HepG2 (cell line): ENCODE measurements at regions not wholly inside any gene's neighbourhood (a gene's known extent, or its start where the extent isn't known, plus 50 kb on each side); places are given as distances from the start of the nearest gene placed in this dataset.

Experiments used
- ATAC-seq: fragments of 200-7000 bp; cut with Tn5 transposase; 3 replicates; pipeline ENCODE4 v1.9.1; 2020; ENCODE audit warnings: mild to moderate bottlenecking, moderate library complexity
- BruUV-seq: library from RNA; stranded (reverse); fragments of 400-500 nt; replicated peaks from 2 replicates; lab custom pipeline; 2021; lab: Mats Ljungman, UMichigan
- CTCF ChIA-PET: fragments of 300-600 bp; formaldehyde crosslinking; extraction: SDS; loops from one replicate; lab custom pipeline; 2021; ENCODE audit warnings: low total read pairs, inconsistent platforms, low intra/inter-chr PET ratio; lab: Yijun Ruan, JAX
- POLR2A ChIA-PET: fragments of 350-600 bp; sonication (Branson Sonifier 250); formaldehyde crosslinking; loops from one replicate; lab custom pipeline; 2020; ENCODE audit warnings: antibody characterized with exemption, inconsistent platforms; lab: Yijun Ruan, JAX
- DNase-seq: peaks from one replicate; pipeline ENCODE4 v3.0.0-alpha.2; 2015; ENCODE audit warnings: low spot score
- FAIRE-seq: peaks from 3 replicates; lab custom pipeline; 2011; peaks lifted over from hg19 to GRCh38; lab: Jason Lieb, UNC
- H2AFZ ChIP-seq: one replicate; pipeline ENCODE4 v1.6.1; 2011; ENCODE audit warnings: low read length, inconsistent platforms
- H3K27ac ChIP-seq: fragments of 300-600 bp; 3 replicates; pipeline ENCODE4 v1.8.0; 2011; ENCODE audit warnings: mixed run types, mild to moderate bottlenecking, mixed read lengths, low read length, inconsistent platforms; ENCODE audit not compliant: insufficient read depth; ENCODE audit errors: extremely low read length
- H3K27me3 ChIP-seq, 2 experiments: fragments of 200-600 bp in 1 of 2; 2 replicates in 1 of 2; 3 replicates in 1 of 2; pipeline versions ENCODE4 v1.6.0 to v1.8.0; 2011; ENCODE audit warnings: low read length in 2 of 2, mild to moderate bottlenecking in 2 of 2, moderate library complexity in 2 of 2, inconsistent platforms in 1 of 2; ENCODE audit not compliant: insufficient read depth in 2 of 2, control insufficient read depth in 1 of 2
- H3K36me3 ChIP-seq, 2 experiments: fragments of 200-600 bp in 1 of 2; replicated peaks in 1 of 2; 2 replicates in 1 of 2; 3 replicates in 1 of 2; pipeline versions ENCODE4 v1.5.1 to v1.8.0; 2011; ENCODE audit warnings: low read length in 2 of 2, inconsistent platforms in 1 of 2; ENCODE audit not compliant: insufficient read depth in 2 of 2, control insufficient read depth in 1 of 2
- H3K4me1 ChIP-seq: 2 replicates; pipeline ENCODE4 v1.5.1; 2012; ENCODE audit warnings: low read length, inconsistent platforms; ENCODE audit not compliant: insufficient read depth
- H3K4me2 ChIP-seq: 2 replicates; pipeline ENCODE4 v1.6.0; 2011; ENCODE audit warnings: low read depth, low read length, inconsistent platforms
- H3K4me3 ChIP-seq, 3 experiments: fragments of 200-600 bp in 1 of 3; sonication (generic), shearing (Covaris generic) in 1 of 3; replicated peaks in 1 of 3; 2 replicates each; pipeline ENCODE4 v1.5.1; 2011 to 2016; ENCODE audit warnings: low read length in 3 of 3, inconsistent platforms in 2 of 3, low read depth in 2 of 3, mild to moderate bottlenecking in 2 of 3, control low read depth in 1 of 3, mixed read lengths in 1 of 3; ENCODE audit not compliant: insufficient read depth in 1 of 3
- H3K79me2 ChIP-seq: one replicate; pipeline ENCODE4 v1.6.1; 2011; ENCODE audit warnings: low read length, inconsistent platforms; ENCODE audit not compliant: insufficient read depth
- H3K9ac ChIP-seq: 2 replicates; pipeline ENCODE4 v1.6.0; 2011; ENCODE audit warnings: mild to moderate bottlenecking, low read depth, low read length, inconsistent platforms; ENCODE audit not compliant: insufficient read depth
- H3K9me3 ChIP-seq: 2 replicates; pipeline ENCODE4 v1.5.1; 2012; ENCODE audit warnings: mild to moderate bottlenecking, low read length
- H4K20me1 ChIP-seq: 2 replicates; pipeline ENCODE4 v1.6.0; 2011; ENCODE audit warnings: inconsistent platforms, mild to moderate bottlenecking, low read length, moderate library complexity; ENCODE audit not compliant: insufficient read depth
- AKAP8 ChIP-seq: sonication (generic); formaldehyde crosslinking; IDR thresholded peaks from 2 replicates; pipeline ENCODE4 v1.5.1; 2020; ENCODE audit warnings: mild to moderate bottlenecking, missing genetic modification reagents
- MEIS1 ChIP-seq: sonication (generic); formaldehyde crosslinking; IDR thresholded peaks from 2 replicates; pipeline ENCODE4 v1.9.0; 2021; ENCODE audit warnings: mild to moderate bottlenecking, missing genetic modification reagents, moderate library complexity, borderline replicate concordance
- ZNF773 ChIP-seq: sonication (generic); formaldehyde crosslinking; IDR thresholded peaks from 2 replicates; pipeline ENCODE4 v1.4.0; 2020; ENCODE audit warnings: missing genetic modification reagents, borderline replicate concordance
- WGBS: methylation state at CpG from one replicate; pipeline ENCODE4 v1.1.6; 2017; ENCODE audit warnings: low lambda C conversion rate; 5-methylcytosine and 5-hydroxymethylcytosine counted together
- in situ Hi-C: cut with HindIII; loops from 2 replicates; pipeline ENCODE4 v1.10.0; 2017; ENCODE audit warnings: low pct_unique_long_range_greater_than_20kb; ENCODE audit not compliant: extremely low pct_ligation_motif_present
- intact Hi-C: fragments of 100-400 bp; cut with micrococcal nuclease; formaldehyde crosslinking; loops from one replicate; pipeline ENCODE4 v1.10.0; 2022; ENCODE audit not compliant: unreplicated experiment
- TF ChIP-seq, protein P1 (sequence below): sonication (generic); formaldehyde crosslinking; IDR thresholded peaks from 2 replicates; pipeline ENCODE4 v1.5.0; 2020; ENCODE audit warnings: missing genetic modification reagents

- CTCF ChIA-PET: no interaction called here
- no peak overlapping the region for H2AFZ ChIP-seq
- no peaks in the 10 kb centered on the region for H4K20me1 ChIP-seq
- H3K9ac ChIP-seq: no peak overlapping the region
- POLR2A ChIA-PET: no interaction called here
- FAIRE-seq (no peak), DNase-seq (no peak), ATAC-seq (no peak)
- no TSS peak for BruUV-seq
- 43% methylated on average over 4 of the region's 4 CpGs for WGBS
- H3K9me3 ChIP-seq: no peaks in the 10 kb centered on the region
- no peak overlapping the region for H3K27ac ChIP-seq
- H3K4me1 ChIP-seq: no peaks in the 10 kb centered on the region
- TF ChIP-seq, protein P1, sequence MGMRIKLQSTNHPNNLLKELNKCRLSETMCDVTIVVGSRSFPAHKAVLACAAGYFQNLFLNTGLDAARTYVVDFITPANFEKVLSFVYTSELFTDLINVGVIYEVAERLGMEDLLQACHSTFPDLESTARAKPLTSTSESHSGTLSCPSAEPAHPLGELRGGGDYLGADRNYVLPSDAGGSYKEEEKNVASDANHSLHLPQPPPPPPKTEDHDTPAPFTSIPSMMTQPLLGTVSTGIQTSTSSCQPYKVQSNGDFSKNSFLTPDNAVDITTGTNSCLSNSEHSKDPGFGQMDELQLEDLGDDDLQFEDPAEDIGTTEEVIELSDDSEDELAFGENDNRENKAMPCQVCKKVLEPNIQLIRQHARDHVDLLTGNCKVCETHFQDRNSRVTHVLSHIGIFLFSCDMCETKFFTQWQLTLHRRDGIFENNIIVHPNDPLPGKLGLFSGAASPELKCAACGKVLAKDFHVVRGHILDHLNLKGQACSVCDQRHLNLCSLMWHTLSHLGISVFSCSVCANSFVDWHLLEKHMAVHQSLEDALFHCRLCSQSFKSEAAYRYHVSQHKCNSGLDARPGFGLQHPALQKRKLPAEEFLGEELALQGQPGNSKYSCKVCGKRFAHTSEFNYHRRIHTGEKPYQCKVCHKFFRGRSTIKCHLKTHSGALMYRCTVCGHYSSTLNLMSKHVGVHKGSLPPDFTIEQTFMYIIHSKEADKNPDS (CRISPR knock-in tag): no peak
- no peaks in the 10 kb centered on the region for H3K79me2 ChIP-seq
- H3K27me3 ChIP-seq: no peaks in the 10 kb centered on the region
- intact Hi-C loops (no loop called here), in situ Hi-C loops (no loop called here)
- no peak overlapping the region for H3K4me2 ChIP-seq
- no peaks in the 10 kb centered on the region for H3K36me3 ChIP-seq
- no peak overlapping the region for H3K4me3 ChIP-seq
Observed at GRCh38 chr1:193555662-193556441, 369.4 kb upstream of the B3GALT2 start.

DNA sequence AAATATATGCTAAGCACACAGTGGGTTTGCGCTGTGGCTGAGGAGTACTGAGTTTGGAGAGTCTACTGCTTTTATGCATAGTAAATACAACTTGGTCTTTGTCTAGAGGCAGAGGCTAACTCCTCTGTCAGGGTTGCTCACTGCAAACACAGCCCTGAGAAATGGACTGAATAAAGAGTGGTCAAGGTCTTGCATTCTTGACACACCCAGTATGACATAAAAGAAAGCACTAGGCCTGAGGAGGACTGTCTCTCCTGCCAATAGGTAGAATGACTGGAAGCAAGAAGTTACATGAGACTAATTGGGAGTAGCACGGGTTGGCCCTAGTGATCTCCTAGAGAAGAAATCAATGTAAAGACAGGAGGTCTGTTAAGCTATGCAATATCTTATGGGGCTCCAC lies 367.2 kb upstream of the B3GALT2 start:
- DNase-seq: no peak
- no peaks in the 10 kb centered on the region for H3K9me3 ChIP-seq
- H3K4me3 ChIP-seq: no peak overlapping the region
- H3K27me3 ChIP-seq: no peaks in the 10 kb centered on the region
- no peaks in the 10 kb centered on the region for H3K36me3 ChIP-seq
- in situ Hi-C loops: no loop called here
- ChIA-PET CTCF (no interaction called here), POLR2A (no interaction called here)
- WGBS: 39% methylated on average over 2 of the region's 2 CpGs
- no TSS peak for BruUV-seq
- intact Hi-C loops: no loop called here
- H3K9ac ChIP-seq: no peak overlapping the region
- no peaks in the 10 kb centered on the region for H3K79me2 ChIP-seq
- TF ChIP-seq AKAP8 (no peak), ZNF773 (CRISPR knock-in tag) (no peak), MEIS1 (CRISPR knock-in tag) (no peak)
- FAIRE-seq: no peak
- no peaks in the 10 kb centered on the region for H4K20me1 ChIP-seq
- no peak for ATAC-seq
- H3K4me2 ChIP-seq: no peak overlapping the region
- no peak overlapping the region for H3K27ac ChIP-seq
- no peak overlapping the region for H2AFZ ChIP-seq
- peaks cover 7% of the 10 kb centered on the region for H3K4me1 ChIP-seq
